Mucosa of descending colon (tissue), 3 donors: ENCODE measurements at regions not wholly inside any gene's neighbourhood (a gene's known extent, or its start where the extent isn't known, plus 50 kb on each side); places are given as distances from the start of the nearest gene placed in this dataset.

Experiments used
- ATAC-seq: fragments of 200-7000 bp; cut with Tn5 transposase; one replicate; pipeline ENCODE4 v1.9.1; 2020; ENCODE audit warnings: mild to moderate bottlenecking, moderate library complexity
- DNase-seq, 3 donors: peaks; one replicate each; pipeline ENCODE4 v3.0.0-alpha.2; 2020
- H3K36me3 ChIP-seq: fragments of 200-600 bp; one replicate; pipeline ENCODE4 v1.8.0; 2021; ENCODE audit warnings: low read depth, mild to moderate bottlenecking
- H3K4me1 ChIP-seq: fragments of 200-600 bp; one replicate; pipeline ENCODE4 v1.8.0; 2021; ENCODE audit warnings: low read depth, mild to moderate bottlenecking
- H3K4me3 ChIP-seq: fragments of 200-600 bp; one replicate; pipeline ENCODE4 v1.8.0; 2021; ENCODE audit warnings: mild to moderate bottlenecking
- H3K9me3 ChIP-seq: fragments of 200-600 bp; one replicate; pipeline ENCODE4 v1.8.0; 2021; ENCODE audit warnings: mild to moderate bottlenecking
- CTCF ChIP-seq: fragments of 200-600 bp; IDR thresholded peaks from one replicate; pipeline ENCODE4 v1.8.0; 2022; ENCODE audit warnings: antibody characterized with exemption, mild to moderate bottlenecking
- intact Hi-C, 2 donors: fragments of 100-400 bp; cut with DNase I in 1 of 2; cut with micrococcal nuclease in 1 of 2; formaldehyde crosslinking; loops; one replicate each; pipeline versions ENCODE4 v1.11.0 to v1.11.1; 2022; cut with DNase I, micrococcal nuclease
- donor health status: DM: no; HTN: no; CAD: no; lungs with moderate emphysema.
- donor health status: DM: no; HTN: no; CAD: no.
- donor health status: DM: no; HTN: yes; CAD: no.

DNA sequence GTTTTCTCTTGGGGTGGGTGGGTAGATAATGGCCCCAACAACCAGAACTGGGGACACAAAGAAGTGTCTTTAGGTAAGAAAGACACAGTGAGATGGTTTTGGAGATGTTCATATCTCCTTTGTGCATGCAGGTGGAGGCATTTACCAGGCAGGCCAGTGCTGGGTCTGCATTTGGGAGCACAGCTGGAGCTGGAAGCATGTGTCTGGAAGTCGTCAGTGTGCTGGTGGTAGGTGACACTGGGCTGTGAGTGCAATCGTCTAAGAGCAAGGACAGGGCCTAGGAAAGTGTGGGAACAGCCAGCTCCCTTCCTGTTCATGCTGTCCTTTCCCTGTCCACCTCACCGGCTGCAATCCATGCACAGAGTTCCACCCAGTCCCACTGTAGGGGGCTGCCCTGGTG, 88.3 kb upstream of the ZNF32 start:
- no peak overlapping the region for H3K4me3 ChIP-seq
- intact Hi-C loops, result no loop called here
- H3K4me1 ChIP-seq, result no peaks in the 10 kb centered on the region
- H3K36me3 ChIP-seq, result no peaks in the 10 kb centered on the region
- TF ChIP-seq CTCF, result no peak
- H3K9me3 ChIP-seq, result no peaks in the 10 kb centered on the region
- ATAC-seq, result no peak
- no peak for DNase-seq

DNA sequence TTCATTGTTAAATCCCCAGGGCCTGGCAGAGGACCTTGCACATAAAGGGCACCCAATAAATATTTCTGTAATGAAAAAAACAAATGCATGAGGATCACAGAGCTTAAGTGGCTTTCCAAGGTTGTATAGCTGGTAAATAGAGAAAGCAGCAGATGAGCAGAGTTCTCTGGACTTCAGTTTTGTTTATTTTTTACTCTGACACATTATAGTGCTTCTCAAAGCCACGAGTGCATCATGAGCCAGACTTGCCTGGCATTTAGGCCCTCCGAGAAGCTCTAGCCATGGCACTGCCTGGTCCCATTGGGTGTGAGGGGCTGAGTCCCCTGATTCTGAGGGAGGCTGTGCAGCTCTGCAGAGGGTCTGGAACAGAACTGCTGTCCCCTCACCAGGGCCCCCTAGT, 87.2 kb upstream of the ZNF32 start:
- intact Hi-C loops, result no loop called here

DNA sequence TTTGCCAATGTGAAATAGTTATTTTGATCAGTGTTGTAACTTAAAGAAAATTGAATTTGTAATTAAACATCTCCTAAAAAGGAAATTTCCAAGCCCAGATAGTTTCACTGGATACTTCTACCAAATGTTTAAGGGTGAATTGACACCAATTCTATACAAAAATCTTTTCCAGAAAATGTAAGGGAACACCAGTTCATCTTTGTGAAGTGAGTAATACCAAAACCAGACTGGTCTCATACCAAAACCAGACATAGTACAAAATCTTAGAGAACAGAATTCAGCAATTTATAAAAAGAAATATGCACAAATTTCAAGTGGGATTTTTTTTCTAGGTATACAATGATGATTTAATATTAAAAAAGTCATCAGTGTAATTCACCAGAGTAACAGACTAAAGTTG, 86.0 kb upstream of the ZNF32 start:
- TF ChIP-seq CTCF, result no peak
- H3K9me3 ChIP-seq, result no peaks in the 10 kb centered on the region
- H3K36me3 ChIP-seq, result no peaks in the 10 kb centered on the region
- intact Hi-C loops, result no loop called here
- DNase-seq (no peak), ATAC-seq (no peak)
- no peaks in the 10 kb centered on the region for H3K4me1 ChIP-seq
- no peak overlapping the region for H3K4me3 ChIP-seq

More for the DNA sequence above, 87.2 kb upstream of the ZNF32 start:
- no peaks in the 10 kb centered on the region for H3K4me1 ChIP-seq
- H3K36me3 ChIP-seq, result no peaks in the 10 kb centered on the region
- ATAC-seq, result no peak
- TF ChIP-seq CTCF, result no peak
- no peak overlapping the region for H3K4me3 ChIP-seq
- no peak for DNase-seq
- H3K9me3 ChIP-seq, result no peaks in the 10 kb centered on the region

GRCh38 chr10:43731486-43731885, 82.8 kb upstream of the ZNF32 start:
- H3K36me3 ChIP-seq, result no peaks in the 10 kb centered on the region
- TF ChIP-seq CTCF, result no peak
- ATAC-seq, result no peak
- no peak overlapping the region for H3K4me3 ChIP-seq
- peaks cover 8% of the 10 kb centered on the region for H3K9me3 ChIP-seq
- intact Hi-C loops, result no loop called here
- H3K4me1 ChIP-seq, result no peaks in the 10 kb centered on the region
- no peak for DNase-seq

- peaks cover 8% of the 10 kb centered on the region for H3K9me3 ChIP-seq
- ATAC-seq, result no peak
- no peak for TF ChIP-seq CTCF
- H3K36me3 ChIP-seq, result no peaks in the 10 kb centered on the region
- intact Hi-C loops, result no loop called here
- H3K4me1 ChIP-seq, result no peaks in the 10 kb centered on the region
- DNase-seq, result no peak
- no peak overlapping the region for H3K4me3 ChIP-seq
Measured at GRCh38 chr10:43728425-43728824, 79.7 kb upstream of the ZNF32 start.

DNA sequence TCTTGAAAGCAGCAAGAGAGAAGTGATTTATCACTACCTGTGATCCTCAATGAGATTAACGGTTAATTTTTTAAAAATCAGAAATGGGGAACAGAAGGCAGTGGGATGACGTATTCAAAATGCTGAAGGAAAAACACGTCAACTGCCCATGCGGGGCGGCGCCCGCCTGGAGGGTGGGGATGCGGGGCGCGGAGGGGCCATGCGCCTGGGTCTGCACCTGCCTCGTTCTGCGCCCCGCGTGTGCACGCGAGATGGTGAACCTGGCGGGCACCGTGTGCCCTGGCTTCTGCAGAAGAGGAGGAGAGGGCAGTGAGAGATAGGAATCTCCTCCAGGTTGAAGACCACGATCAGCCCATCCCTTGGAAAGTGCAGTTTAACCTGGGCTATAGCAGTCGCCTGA, 79.3 kb upstream of the ZNF32 start:
- no peak overlapping the region for H3K4me3 ChIP-seq
- H3K9me3 ChIP-seq, result peaks cover 8% of the 10 kb centered on the region
- intact Hi-C loops, result no loop called here
- DNase-seq (no peak), ATAC-seq (no peak)
- no peaks in the 10 kb centered on the region for H3K4me1 ChIP-seq
- no peaks in the 10 kb centered on the region for H3K36me3 ChIP-seq
- TF ChIP-seq CTCF, result no peak
